ENCODE measurements at regions not wholly inside any gene's neighbourhood (a gene's known extent, or its start where the extent isn't known, plus 50 kb on each side); places are given as distances from the start of the nearest gene placed in this dataset.

DNA sequence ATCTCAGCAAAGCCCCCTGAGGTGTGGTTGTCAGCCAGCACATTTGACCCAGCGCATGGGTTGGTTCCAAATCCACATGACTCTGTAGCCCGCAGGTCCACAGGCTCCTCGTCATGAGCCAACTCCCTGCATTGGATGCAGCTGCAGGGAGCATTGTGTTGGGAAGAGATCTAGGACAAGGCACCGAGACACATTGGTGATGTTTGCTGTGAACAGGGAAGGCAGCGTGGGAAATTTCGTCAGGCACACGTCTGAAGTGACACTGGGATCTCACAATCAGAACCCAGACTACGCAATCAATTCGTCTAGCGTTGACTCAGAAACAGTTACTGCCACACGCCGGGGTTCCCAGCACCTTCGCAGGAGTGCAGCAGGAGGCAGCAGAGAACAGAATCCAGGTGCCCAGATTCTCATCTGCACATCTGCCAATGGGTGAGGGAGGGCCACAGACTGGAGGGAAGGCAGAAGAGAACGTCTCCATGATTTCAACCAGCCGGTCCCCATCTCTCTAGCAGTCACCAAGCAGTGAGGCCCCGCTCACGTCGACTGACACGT, 177.0 kb downstream of the TTLL2 start (continued):
- TF ChIP-seq, protein P1, sequence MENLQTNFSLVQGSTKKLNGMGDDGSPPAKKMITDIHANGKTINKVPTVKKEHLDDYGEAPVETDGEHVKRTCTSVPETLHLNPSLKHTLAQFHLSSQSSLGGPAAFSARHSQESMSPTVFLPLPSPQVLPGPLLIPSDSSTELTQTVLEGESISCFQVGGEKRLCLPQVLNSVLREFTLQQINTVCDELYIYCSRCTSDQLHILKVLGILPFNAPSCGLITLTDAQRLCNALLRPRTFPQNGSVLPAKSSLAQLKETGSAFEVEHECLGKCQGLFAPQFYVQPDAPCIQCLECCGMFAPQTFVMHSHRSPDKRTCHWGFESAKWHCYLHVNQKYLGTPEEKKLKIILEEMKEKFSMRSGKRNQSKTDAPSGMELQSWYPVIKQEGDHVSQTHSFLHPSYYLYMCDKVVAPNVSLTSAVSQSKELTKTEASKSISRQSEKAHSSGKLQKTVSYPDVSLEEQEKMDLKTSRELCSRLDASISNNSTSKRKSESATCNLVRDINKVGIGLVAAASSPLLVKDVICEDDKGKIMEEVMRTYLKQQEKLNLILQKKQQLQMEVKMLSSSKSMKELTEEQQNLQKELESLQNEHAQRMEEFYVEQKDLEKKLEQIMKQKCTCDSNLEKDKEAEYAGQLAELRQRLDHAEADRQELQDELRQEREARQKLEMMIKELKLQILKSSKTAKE (CRISPR knock-in tag; IDR thresholded peaks at IDR 0.05; ENCODE audit: borderline replicate concordance): no peak
- no peak for TF ChIP-seq ZNF468 (CRISPR knock-in tag; IDR thresholded peaks at IDR 0.05)
- no peak for TF ChIP-seq ARID2 (CRISPR knock-in tag; IDR thresholded peaks at IDR 0.05; ENCODE audit: borderline replicate concordance)
- TF ChIP-seq, protein P2, sequence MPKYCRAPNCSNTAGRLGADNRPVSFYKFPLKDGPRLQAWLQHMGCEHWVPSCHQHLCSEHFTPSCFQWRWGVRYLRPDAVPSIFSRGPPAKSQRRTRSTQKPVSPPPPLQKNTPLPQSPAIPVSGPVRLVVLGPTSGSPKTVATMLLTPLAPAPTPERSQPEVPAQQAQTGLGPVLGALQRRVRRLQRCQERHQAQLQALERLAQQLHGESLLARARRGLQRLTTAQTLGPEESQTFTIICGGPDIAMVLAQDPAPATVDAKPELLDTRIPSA (CRISPR knock-in tag; IDR thresholded peaks at IDR 0.05; ENCODE audit: borderline replicate concordance): no peak
- 0 out of 2 replicates have a peak, but pooled peaks have one; percentile 26 for TF ChIP-seq SP4 (CRISPR knock-in tag; IDR thresholded peaks at IDR 0.05)
- no peak for TF ChIP-seq ZBTB7A (CRISPR knock-in tag; IDR thresholded peaks at IDR 0.05)
- TF ChIP-seq POLR2AphosphoS5 (IDR thresholded peaks at IDR 0.05; ENCODE audit: low read depth, low read length): no peak
- TF ChIP-seq SRF (IDR thresholded peaks at IDR 0.05; ENCODE audit: low read depth, low read length): no peak
- no peak for TF ChIP-seq ZSCAN29 (CRISPR knock-in tag; conservative IDR thresholded peaks at IDR 0.05)
- TF ChIP-seq FIP1L1 (IDR thresholded peaks at IDR 0.05; ENCODE audit: borderline replicate concordance, insufficient read depth, low read depth, low read length): no peak
- TF ChIP-seq, protein P3, sequence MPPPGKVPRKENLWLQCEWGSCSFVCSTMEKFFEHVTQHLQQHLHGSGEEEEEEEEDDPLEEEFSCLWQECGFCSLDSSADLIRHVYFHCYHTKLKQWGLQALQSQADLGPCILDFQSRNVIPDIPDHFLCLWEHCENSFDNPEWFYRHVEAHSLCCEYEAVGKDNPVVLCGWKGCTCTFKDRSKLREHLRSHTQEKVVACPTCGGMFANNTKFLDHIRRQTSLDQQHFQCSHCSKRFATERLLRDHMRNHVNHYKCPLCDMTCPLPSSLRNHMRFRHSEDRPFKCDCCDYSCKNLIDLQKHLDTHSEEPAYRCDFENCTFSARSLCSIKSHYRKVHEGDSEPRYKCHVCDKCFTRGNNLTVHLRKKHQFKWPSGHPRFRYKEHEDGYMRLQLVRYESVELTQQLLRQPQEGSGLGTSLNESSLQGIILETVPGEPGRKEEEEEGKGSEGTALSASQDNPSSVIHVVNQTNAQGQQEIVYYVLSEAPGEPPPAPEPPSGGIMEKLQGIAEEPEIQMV (CRISPR knock-in tag; IDR thresholded peaks at IDR 0.05; ENCODE audit: low read depth): no peak
- no peak for TF ChIP-seq NPAS2 (CRISPR knock-in tag; IDR thresholded peaks at IDR 0.05; ENCODE audit: borderline replicate concordance)
- no peak for TF ChIP-seq IKZF1 (IDR thresholded peaks at IDR 0.05)
- no peak for TF ChIP-seq CREB1 (IDR thresholded peaks at IDR 0.05)
- no peak for TF ChIP-seq CREB1 (CRISPR knock-in tag; IDR thresholded peaks at IDR 0.05)
- no peak for TF ChIP-seq RFXAP (CRISPR knock-in tag; IDR thresholded peaks at IDR 0.05; ENCODE audit: borderline replicate concordance)
- no peak for TF ChIP-seq KDM1A (CRISPR knock-in tag; IDR thresholded peaks at IDR 0.05)
- TF ChIP-seq, protein P4, sequence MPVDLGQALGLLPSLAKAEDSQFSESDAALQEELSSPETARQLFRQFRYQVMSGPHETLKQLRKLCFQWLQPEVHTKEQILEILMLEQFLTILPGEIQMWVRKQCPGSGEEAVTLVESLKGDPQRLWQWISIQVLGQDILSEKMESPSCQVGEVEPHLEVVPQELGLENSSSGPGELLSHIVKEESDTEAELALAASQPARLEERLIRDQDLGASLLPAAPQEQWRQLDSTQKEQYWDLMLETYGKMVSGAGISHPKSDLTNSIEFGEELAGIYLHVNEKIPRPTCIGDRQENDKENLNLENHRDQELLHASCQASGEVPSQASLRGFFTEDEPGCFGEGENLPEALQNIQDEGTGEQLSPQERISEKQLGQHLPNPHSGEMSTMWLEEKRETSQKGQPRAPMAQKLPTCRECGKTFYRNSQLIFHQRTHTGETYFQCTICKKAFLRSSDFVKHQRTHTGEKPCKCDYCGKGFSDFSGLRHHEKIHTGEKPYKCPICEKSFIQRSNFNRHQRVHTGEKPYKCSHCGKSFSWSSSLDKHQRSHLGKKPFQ (CRISPR knock-in tag; IDR thresholded peaks at IDR 0.05; ENCODE audit: insufficient replicate concordance): no peak
- no peak for TF ChIP-seq ZNF44 (CRISPR knock-in tag; IDR thresholded peaks at IDR 0.05)
- TF ChIP-seq ZNF713 (CRISPR knock-in tag; IDR thresholded peaks at IDR 0.05): no peak
- TF ChIP-seq PHF20 (CRISPR knock-in tag; IDR thresholded peaks at IDR 0.05): no peak
- TF ChIP-seq ZFP37 (CRISPR knock-in tag; IDR thresholded peaks at IDR 0.05; ENCODE audit: borderline replicate concordance): no peak
- TF ChIP-seq, protein P5, sequence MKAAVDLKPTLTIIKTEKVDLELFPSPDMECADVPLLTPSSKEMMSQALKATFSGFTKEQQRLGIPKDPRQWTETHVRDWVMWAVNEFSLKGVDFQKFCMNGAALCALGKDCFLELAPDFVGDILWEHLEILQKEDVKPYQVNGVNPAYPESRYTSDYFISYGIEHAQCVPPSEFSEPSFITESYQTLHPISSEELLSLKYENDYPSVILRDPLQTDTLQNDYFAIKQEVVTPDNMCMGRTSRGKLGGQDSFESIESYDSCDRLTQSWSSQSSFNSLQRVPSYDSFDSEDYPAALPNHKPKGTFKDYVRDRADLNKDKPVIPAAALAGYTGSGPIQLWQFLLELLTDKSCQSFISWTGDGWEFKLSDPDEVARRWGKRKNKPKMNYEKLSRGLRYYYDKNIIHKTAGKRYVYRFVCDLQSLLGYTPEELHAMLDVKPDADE (CRISPR knock-in tag; IDR thresholded peaks at IDR 0.05): no peak
- TF ChIP-seq GTF3A (CRISPR knock-in tag; conservative IDR thresholded peaks at IDR 0.05): no peak
